ENCODE measurements at regions not wholly inside any gene's neighbourhood (a gene's known extent, or its start where the extent isn't known, plus 50 kb on each side); places are given as distances from the start of the nearest gene placed in this dataset.

DNA sequence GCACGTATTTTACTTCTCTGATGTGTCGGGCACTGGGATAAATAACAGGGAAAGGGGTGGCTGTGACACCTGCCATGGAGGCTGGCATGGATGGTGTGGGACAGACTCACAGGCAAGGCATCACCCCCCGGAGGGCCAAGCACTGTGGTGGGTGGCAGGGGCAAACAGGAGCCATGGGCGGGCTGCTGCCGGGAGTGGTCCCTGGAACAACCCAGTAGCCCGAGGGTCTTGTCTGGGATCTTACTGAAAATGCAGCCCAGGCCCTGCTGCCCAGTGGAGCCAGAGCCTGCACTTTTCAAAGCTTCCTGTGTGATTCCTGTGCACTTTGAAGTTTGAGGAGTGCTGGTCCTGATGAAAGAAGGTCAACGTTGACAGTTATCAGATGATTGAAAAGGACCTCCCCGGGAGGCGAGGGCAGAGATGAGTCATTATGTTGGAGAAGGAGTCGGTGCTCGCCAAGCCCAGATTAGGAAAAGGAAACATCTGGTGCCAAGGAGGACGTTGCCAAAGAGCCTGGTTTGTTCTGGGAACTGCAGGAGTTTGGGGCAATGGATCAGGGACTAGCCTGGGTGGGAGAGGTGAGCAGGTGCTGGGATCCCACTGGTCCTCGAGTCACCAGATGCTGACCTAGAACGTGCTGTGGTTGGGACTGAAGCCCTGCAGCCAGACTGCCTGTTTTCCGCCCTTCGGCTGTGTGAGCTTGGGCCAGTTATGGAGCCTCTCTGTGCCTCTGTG, 130.0 kb upstream of the GGTLC1 start:
- no peak overlapping the region for H3K4me3 ChIP-seq (ENCODE audit: low read depth, low read length)
- TF ChIP-seq, protein P1, sequence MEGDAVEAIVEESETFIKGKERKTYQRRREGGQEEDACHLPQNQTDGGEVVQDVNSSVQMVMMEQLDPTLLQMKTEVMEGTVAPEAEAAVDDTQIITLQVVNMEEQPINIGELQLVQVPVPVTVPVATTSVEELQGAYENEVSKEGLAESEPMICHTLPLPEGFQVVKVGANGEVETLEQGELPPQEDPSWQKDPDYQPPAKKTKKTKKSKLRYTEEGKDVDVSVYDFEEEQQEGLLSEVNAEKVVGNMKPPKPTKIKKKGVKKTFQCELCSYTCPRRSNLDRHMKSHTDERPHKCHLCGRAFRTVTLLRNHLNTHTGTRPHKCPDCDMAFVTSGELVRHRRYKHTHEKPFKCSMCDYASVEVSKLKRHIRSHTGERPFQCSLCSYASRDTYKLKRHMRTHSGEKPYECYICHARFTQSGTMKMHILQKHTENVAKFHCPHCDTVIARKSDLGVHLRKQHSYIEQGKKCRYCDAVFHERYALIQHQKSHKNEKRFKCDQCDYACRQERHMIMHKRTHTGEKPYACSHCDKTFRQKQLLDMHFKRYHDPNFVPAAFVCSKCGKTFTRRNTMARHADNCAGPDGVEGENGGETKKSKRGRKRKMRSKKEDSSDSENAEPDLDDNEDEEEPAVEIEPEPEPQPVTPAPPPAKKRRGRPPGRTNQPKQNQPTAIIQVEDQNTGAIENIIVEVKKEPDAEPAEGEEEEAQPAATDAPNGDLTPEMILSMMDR (IDR thresholded peaks at IDR 0.05; ENCODE audit: low read depth, low read length) = no peak

DNA sequence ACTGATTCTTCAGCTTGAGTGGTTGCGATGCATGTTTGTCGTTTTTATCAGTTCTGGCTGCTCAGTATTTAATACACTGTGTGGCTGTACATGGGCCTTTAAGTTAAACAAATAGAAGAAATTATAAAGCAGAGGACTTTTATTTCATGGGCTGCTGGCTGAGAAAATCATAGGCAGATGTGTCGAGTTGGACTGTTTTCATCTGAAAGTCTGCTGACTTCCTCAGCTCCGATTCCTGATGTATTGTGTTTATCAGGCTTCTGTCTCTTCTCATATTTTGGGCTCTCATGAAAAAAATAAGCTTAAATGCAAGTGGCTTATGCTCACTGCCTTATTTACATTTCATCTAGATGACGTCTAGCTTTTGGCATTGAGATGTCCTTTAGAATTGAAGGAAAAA, 129.5 kb upstream of the GGTLC1 start:
- TF ChIP-seq, protein P1 (IDR thresholded peaks at IDR 0.05; ENCODE audit: low read depth, low read length) = no peak

DNA sequence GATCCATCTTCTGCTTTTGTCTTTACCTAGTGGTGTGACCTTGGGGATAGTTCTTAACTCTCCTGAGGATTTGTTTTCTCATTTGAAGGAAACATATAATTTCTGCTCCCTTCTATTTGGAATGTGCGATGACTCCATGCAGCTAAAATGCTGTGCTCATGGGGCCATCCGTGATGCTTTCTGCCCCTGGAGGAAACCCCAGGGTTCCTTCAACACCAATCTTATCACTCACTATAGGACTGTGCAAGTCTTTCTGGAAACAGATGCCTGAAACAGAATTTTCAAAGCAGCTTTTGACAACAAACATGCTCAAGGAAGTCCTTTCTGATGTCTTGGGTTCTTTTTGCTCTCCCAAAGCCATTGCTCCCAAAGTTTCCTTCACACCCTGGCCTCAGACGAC, 128.8 kb upstream of the GGTLC1 start:
- H3K4me3 ChIP-seq (ENCODE audit: low read depth, low read length) = no peak overlapping the region
- TF ChIP-seq, protein P1 (IDR thresholded peaks at IDR 0.05; ENCODE audit: low read depth, low read length) = no peak

More for the DNA sequence above, 129.5 kb upstream of the GGTLC1 start:
- H3K4me3 ChIP-seq (ENCODE audit: low read depth, low read length) = no peak overlapping the region

DNA sequence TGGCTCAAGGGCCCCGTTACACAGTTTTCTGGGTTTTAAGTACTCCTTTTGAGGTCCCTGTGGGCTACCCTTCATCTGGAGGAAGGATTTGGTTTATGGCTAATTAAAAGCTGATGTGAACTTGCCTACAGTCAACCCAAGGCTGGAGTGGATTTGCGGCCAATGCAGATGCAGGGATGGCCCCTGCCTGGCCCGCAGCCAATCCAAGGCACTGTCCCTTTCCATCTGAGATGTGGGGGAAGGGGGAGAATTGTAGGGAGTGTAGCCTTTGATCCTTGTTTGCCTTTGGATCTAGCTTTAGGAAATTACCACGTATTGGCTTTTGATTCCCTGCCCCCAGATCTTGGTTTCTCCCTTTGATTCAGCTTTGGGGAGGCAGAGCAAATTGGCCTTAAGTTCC, 128.0 kb upstream of the GGTLC1 start:
- no peak overlapping the region for H3K4me3 ChIP-seq (ENCODE audit: low read depth, low read length)
- TF ChIP-seq, protein P1 (IDR thresholded peaks at IDR 0.05; ENCODE audit: low read depth, low read length) = no peak

DNA sequence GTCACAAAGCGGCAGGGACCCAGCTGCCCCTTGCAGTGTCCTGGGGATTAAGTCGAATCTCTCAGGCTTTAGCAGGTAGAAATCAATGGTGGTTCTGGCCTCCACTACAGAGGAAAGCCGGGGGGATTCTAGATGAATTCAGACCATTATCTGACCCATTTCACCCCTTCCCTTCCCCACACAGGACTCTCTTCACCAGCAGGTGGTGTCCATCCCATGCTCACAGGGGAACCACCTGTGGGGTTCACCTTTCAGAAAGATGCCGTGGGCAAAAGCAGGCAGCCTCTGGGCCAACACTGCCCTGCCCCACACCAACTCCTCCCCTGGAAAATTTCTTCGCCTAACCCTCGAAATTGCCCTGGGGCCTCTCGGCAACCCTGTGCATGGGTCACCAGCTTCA, 123.8 kb upstream of the GGTLC1 start:
- TF ChIP-seq, protein P1 (IDR thresholded peaks at IDR 0.05; ENCODE audit: low read depth, low read length) = no peak
- H3K4me3 ChIP-seq (ENCODE audit: low read depth, low read length) = no peak overlapping the region

DNA sequence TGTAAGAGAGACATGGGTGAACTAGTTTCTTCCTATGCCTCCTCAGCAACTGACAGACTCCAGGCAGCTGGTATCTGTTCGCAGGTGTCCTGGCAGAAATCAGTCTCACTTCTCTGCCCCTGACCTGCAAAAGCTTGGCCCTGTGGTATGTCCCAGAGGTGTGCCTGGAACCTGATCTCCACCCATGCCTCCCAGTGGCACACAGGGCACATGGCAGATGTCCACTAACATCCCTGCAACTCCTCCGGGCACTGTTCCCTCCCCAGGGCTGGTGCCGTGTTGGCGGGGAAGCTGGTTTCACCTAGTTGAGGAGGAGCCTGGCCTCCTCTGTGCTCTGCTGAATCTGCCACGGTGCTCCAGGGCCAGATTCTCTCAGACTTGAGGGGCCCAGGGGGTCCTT, 123.3 kb upstream of the GGTLC1 start:
- H3K4me3 ChIP-seq (ENCODE audit: low read depth, low read length) = no peak overlapping the region
- TF ChIP-seq, protein P1 (IDR thresholded peaks at IDR 0.05; ENCODE audit: low read depth, low read length) = no peak

DNA sequence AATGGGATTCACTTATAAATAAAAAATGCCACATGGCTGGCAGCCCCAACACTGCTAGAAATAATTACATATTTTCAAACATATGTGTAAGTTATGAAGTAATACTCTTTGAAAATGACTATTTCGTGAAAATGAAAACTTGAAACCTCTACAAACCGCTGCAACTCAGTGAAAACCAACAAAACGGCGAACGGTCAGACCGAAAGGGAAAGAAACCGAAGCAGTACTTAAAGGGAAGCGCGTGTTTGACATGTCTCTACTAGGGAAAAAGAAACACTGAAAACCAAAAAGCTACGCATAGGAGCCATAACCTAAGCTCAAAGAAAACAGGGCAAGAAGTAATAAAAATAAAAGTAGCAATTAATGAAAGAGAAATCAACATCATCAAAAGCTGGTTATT, 121.0 kb upstream of the GGTLC1 start:
- TF ChIP-seq, protein P1 (IDR thresholded peaks at IDR 0.05; ENCODE audit: low read depth, low read length) = no peak
- no peak overlapping the region for H3K4me3 ChIP-seq (ENCODE audit: low read depth, low read length)
